Type B pancreatic cell (in vitro differentiated cells): ENCODE measurements at regions not wholly inside any gene's neighbourhood (a gene's known extent, or its start where the extent isn't known, plus 50 kb on each side); places are given as distances from the start of the nearest gene placed in this dataset.

Experiments used
- DNase-seq: peaks from one replicate; pipeline ENCODE4 v3.0.0; 2021; ENCODE audit warnings: mixed read lengths; ENCODE audit not compliant: unreplicated experiment; ENCODE audit errors: extremely low spot score
- H3K27ac Mint-ChIP-seq: 2 replicates; pipeline ENCODE4 v1.8.0; 2021; ENCODE audit warnings: mild to moderate bottlenecking, mixed read lengths
- H3K27me3 Mint-ChIP-seq: 2 replicates; pipeline ENCODE4 v1.8.0; 2021; ENCODE audit warnings: mixed read lengths
- H3K36me3 Mint-ChIP-seq: 2 replicates; pipeline ENCODE4 v1.8.0; 2021; ENCODE audit warnings: mixed read lengths
- H3K4me1 Mint-ChIP-seq: one replicate; pipeline ENCODE4 v1.8.0; 2021; ENCODE audit warnings: mixed read lengths; ENCODE audit not compliant: unreplicated experiment
- H3K4me3 Mint-ChIP-seq: 2 replicates; pipeline ENCODE4 v1.8.0; 2021; ENCODE audit warnings: mild to moderate bottlenecking, mixed read lengths
- H3K9me3 Mint-ChIP-seq: 2 replicates; pipeline ENCODE4 v1.8.0; 2021; ENCODE audit warnings: mixed read lengths
- CTCF ChIP-seq: fragments of 200-600 bp; sonication (generic); conservative IDR thresholded peaks from 2 replicates; pipeline ENCODE4 v1.5.0; 2021; ENCODE audit warnings: antibody characterized with exemption, mild to moderate bottlenecking

GRCh38 chr10:59493017-59493416 lies 130.7 kb upstream of the FAM13C start:
- TF ChIP-seq CTCF: no peak
- Mint-ChIP-seq H3K27me3 (no peaks in the 10 kb centered on the region), H3K4me1 (no peaks in the 10 kb centered on the region), H3K36me3 (no peaks in the 10 kb centered on the region), H3K9me3 (peaks cover 8% of the 10 kb centered on the region), H3K4me3 (no peak overlapping the region), H3K27ac (no peak overlapping the region)
- DNase-seq: no peak

- Mint-ChIP-seq H3K9me3 (peaks cover 6% of the 10 kb centered on the region), H3K36me3 (no peaks in the 10 kb centered on the region), H3K4me3 (no peak overlapping the region), H3K27ac (no peak overlapping the region), H3K27me3 (peaks cover 14% of the 10 kb centered on the region), H3K4me1 (no peaks in the 10 kb centered on the region)
- no peak for DNase-seq
- no peak for TF ChIP-seq CTCF
Observed at GRCh38 chr10:59479426-59479825, 117.1 kb upstream of the FAM13C start.

GRCh38 chr10:59470570-59470969 lies 108.2 kb upstream of the FAM13C start:
- no peak overlapping the region for H3K4me3 Mint-ChIP-seq
- no peaks in the 10 kb centered on the region for H3K36me3 Mint-ChIP-seq
- DNase-seq: no peak
- peaks cover 5% of the 10 kb centered on the region for H3K27me3 Mint-ChIP-seq
- peaks cover 10% of the 10 kb centered on the region for H3K9me3 Mint-ChIP-seq
- no peaks in the 10 kb centered on the region for H3K4me1 Mint-ChIP-seq
- no peak overlapping the region for H3K27ac Mint-ChIP-seq
- no peak for TF ChIP-seq CTCF

- H3K9me3 Mint-ChIP-seq: no peaks in the 10 kb centered on the region
- H3K4me1 Mint-ChIP-seq: peaks cover 4% of the 10 kb centered on the region
- peak; percentile 20 for TF ChIP-seq CTCF
- H3K27ac Mint-ChIP-seq: no peak overlapping the region
- no peak for DNase-seq
- no peaks in the 10 kb centered on the region for H3K36me3 Mint-ChIP-seq
- no peaks in the 10 kb centered on the region for H3K27me3 Mint-ChIP-seq
- H3K4me3 Mint-ChIP-seq: no peak overlapping the region
Observed at GRCh38 chr10:59465088-59465487, 102.7 kb upstream of the FAM13C start.

- H3K4me3 Mint-ChIP-seq: no peak overlapping the region
- H3K27me3 Mint-ChIP-seq: no peaks in the 10 kb centered on the region
- no peaks in the 10 kb centered on the region for H3K9me3 Mint-ChIP-seq
- DNase-seq: no peak
- H3K36me3 Mint-ChIP-seq: no peaks in the 10 kb centered on the region
- peaks cover 4% of the 10 kb centered on the region for H3K4me1 Mint-ChIP-seq
- no peak overlapping the region for H3K27ac Mint-ChIP-seq
- no peak for TF ChIP-seq CTCF
Observed at GRCh38 chr10:59464483-59464882, 102.1 kb upstream of the FAM13C start.

- H3K36me3 Mint-ChIP-seq: no peaks in the 10 kb centered on the region
- no peak for TF ChIP-seq CTCF
- DNase-seq: no peak
- no peaks in the 10 kb centered on the region for H3K27me3 Mint-ChIP-seq
- no peak overlapping the region for H3K4me3 Mint-ChIP-seq
- no peaks in the 10 kb centered on the region for H3K9me3 Mint-ChIP-seq
- peaks cover 4% of the 10 kb centered on the region for H3K4me1 Mint-ChIP-seq
- H3K27ac Mint-ChIP-seq: no peak overlapping the region
Observed at GRCh38 chr10:59463909-59464308, 101.6 kb upstream of the FAM13C start.
